GM21528 (cell line): ENCODE measurements at regions not wholly inside any gene's neighbourhood (a gene's known extent, or its start where the extent isn't known, plus 50 kb on each side); places are given as distances from the start of the nearest gene placed in this dataset.

Experiments used
- ATAC-seq: cut with Tn5 transposase; IDR thresholded peaks from one replicate; pipeline ENCODE4 v1.9.1; 2021; ENCODE audit warnings: mild to moderate bottlenecking, moderate library complexity; ENCODE audit not compliant: unreplicated experiment, low FRiP score

DNA sequence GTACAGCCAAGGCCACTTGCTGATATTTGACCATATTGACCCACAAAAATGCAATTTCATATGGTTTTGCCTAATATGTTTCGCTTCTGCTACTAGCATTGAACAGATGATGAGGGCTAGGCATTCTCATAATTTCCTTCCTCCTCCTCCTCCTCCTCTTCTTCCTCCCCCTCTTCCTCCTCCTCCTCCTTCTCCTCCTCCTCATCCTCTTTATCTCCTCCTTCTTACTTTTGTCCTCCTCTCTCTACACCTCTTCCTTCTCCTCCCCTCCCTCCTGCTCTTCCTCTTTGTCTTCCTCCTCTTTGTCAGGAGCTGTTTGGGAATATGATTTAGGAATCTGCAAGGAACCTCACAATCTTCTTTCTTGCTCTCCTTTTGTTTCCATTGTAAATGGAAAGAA lies 133.9 kb upstream of the CELF2 start:
- ATAC-seq = no peak

GRCh38 chr10:10886861-10887531 lies 130.7 kb upstream of the CELF2 start:
- ATAC-seq = no peak

GRCh38 chr10:10891124-10892082 lies 126.3 kb upstream of the CELF2 start:
- ATAC-seq = no peak

DNA sequence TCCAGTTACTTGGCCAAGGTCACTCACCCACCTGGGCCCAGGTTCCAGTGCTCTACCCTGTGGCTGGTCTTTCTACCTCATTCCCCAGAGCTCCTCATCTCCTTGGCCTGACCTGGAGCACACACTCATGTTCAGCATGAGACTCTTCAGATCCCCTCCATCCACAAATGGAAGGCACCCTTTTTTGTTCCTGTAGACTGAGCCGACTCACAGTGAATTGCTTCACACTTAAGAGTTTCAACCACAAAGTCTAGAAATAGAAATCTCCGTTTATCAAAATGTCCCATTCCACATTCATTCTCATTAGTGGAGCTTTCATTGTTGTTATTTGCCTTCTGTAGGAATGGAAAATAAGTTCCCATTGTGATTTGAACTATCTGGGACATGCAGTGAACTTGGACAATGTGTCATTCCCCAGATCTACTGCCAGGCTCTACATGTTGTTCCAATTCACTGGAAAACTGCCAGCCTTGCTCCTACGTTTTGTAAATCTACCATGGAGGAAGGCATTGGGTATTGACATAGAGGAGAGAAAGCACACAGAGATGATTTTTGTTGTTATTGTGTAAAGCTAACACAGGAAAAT lies 125.3 kb upstream of the CELF2 start:
- no peak for ATAC-seq

GRCh38 chr10:10897400-10897799 lies 120.3 kb upstream of the CELF2 start:
- ATAC-seq = no peak

DNA sequence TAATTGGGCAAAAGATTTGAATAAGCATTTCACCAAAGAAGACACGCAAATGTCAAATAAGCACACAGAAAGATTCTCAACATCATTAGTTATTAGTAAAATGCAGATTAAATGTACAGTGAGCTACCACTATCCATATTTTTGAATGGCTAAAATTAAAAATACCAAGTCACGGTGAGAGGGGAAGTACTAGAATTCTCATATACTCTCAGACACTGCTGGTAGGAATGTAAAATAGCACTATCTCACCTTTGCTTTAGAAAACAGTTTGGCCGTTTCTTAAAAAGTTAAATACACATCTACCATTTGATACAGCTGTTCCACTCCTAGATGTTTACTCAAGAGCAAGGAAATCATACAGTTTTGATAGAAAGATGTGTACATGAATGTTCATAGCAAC lies 115.8 kb upstream of the CELF2 start:
- no peak for ATAC-seq

- no peak for ATAC-seq
Measured at GRCh38 chr10:10902951-10903350, 114.7 kb upstream of the CELF2 start.

GRCh38 chr10:10903620-10904019 lies 114.1 kb upstream of the CELF2 start:
- ATAC-seq = no peak

DNA sequence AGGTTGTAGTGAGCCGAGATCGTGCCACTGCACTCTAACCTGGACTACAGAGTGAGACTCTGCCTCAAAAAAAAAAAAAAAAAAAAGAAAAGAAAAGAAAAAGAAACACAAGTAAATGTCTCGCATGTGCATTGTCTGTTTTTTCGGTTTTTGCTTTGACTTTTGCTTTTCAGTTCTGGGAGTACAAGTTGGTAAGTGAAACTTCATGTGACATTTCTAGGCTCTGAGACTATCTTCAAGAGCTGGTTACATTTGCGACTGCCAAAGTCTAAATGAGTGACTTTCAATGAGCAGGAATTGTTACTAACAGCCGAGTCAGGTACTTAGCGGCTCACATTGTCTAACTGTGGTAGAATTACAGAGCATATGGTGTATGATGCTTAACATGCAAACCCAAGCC lies 107.0 kb upstream of the CELF2 start:
- ATAC-seq = no peak

GRCh38 chr10:10911035-10911434 lies 106.6 kb upstream of the CELF2 start:
- ATAC-seq = no peak

DNA sequence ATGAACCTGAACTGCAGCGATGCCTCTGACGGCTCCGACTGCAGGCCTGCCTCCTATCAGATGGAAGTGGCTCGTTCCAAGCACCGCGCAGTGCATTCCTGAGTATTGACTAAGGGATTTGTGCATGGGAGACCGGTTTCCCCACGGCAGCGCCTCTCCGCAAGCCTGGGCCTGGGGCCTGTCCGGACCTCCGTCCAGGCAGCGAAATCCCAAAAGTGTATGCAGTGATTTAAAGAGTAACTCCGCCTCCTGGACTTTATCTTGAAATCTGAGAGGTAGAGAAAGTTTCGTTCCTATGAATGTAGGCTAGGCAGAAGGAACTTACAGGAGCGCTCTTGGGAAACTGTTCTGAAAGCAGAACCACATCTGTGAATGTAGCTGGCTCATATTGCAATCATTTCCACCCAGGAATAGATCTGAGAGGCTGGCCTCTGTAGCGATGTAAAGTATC lies 106.2 kb upstream of the CELF2 start:
- ATAC-seq = no peak

DNA sequence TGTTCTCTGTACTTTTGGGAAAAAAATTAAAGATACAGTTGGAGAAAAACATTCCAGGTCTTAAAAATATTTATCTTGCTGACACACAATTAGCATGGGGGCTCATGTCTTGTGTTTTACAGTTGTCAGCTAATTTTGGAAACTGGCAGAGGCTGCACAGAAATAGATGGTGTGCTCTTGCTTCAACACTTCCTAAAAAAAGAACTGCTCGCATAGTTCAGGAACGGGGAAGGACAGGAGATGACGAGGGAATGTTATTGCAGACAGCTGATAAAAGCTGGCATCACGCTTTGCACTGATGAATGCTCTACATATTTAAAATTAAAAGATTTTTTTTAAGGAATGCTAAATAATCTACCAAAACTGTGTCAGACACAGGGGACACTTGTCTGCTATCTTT lies 103.5 kb upstream of the CELF2 start:
- ATAC-seq = no peak

GRCh38 chr10:10915215-10915614 lies 102.5 kb upstream of the CELF2 start:
- ATAC-seq = no peak

- no peak for ATAC-seq
Measured at GRCh38 chr10:10917031-10917430, 100.6 kb upstream of the CELF2 start.

- no peak for ATAC-seq
Measured at GRCh38 chr10:10919976-10920375, 97.7 kb upstream of the CELF2 start.

DNA sequence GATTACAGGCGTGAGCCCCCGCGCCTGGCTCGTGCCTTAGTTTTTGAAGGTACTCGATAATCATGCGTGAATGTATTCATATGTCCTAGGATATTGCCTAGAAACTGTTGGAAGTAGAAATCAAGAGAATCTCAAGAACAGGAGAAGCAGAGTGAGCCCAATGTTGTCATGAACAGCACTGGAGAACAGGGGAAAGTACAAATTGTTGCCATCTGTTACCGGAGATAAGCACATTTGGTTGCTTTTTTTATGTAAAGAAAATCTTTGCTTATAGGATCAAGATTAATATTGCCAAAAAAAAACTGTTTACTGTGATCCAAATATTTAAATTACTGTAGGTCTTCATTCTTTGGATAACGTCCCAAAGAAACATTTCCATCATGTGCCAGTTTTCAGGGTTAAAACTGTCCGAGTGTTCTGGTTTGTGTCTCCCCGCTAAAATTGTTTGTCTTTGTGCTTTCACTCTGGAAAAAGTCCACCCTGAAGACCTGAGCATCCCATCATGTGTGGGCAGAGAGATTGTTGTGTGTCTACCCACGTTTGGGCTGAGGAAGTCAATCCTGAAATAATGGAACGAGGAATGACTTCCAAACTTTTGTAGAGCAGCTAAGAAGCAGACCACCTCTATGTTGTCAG lies 95.7 kb upstream of the CELF2 start:
- ATAC-seq = no peak

DNA sequence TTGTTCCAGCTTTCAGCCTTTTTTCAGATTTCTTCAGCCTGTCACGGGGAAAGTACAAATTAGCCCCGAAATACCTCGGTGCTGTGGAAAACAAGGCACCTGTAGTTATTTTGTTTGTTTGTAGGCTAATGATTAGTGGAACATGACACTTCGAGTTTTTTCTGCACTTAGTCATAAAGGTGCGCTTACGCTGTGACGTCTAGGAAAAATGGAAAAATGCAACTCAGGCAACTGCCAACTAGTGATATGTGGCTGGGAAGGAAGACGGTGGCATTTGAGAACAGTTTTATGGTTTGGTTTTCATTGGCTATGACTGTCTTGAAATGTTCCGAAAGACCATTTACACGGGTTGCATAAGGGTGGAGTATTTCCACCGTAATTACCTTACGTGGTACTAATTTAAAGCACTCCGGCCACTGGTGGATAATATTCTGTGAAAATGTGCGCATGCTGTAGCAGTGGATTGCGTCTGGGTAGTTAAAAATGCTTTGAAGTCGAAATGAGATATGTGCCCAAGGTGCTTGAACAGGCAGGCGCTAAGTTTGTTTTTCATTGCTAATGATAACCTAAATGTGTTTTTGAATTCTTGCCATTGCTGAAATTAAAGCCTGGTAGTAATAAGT lies 94.5 kb upstream of the CELF2 start:
- ATAC-seq = no peak

DNA sequence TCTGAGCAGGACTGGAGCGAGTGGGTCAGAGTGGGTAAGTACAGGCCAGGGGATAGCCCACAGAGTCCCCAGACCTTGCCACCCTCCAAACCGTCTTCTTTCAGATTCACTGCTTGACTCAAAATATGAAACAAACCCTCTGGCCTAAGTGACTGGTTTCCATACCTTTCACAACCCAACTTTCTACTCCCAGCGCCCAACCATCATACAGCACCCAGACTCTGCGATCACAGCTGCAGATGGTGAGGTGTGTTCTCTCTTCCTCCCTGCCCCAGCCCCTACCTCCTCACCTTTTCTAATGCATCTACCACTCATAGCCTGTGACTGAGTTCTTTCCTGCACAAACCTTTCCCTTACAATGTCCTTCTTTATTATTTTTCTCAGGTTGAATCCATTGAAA lies 92.0 kb upstream of the CELF2 start:
- ATAC-seq = no peak

GRCh38 chr10:10927608-10928007 lies 90.1 kb upstream of the CELF2 start:
- no peak for ATAC-seq

- no peak for ATAC-seq
Measured at GRCh38 chr10:10930979-10931743, 86.5 kb upstream of the CELF2 start.
